GM21619 (cell line): ENCODE measurements at regions not wholly inside any gene's neighbourhood (a gene's known extent, or its start where the extent isn't known, plus 50 kb on each side); places are given as distances from the start of the nearest gene placed in this dataset.

Experiments
- ATAC-seq: cut with Tn5 transposase; IDR thresholded peaks from one replicate; pipeline ENCODE4 v1.9.1; 2021; ENCODE audit not compliant: unreplicated experiment

- no peak for ATAC-seq
Observed at GRCh38 chr13:106997696-106998095, 429.8 kb upstream of the ARGLU1 start.

GRCh38 chr13:106996867-106997618 is 429.1 kb upstream of the ARGLU1 start:
- no peak for ATAC-seq

DNA sequence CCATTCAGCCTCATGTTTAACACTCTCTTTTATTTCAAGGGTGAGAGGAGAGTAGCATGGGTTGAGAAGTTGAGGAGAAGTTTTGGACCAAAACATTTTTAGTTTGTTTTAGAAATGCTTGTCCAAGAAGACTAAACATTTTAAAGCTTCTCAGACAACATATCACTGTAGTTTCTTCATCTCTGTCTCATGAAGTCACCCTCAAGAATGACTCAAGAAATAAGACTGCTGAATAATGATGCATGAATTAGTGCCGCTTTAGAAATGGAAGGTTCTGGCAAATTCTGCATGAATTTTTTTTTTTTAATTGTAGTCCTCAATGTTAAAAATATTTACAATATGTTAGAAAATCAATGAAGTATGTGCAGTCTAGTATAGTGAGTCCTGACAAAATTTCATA is 422.7 kb upstream of the ARGLU1 start:
- ATAC-seq = no peak

DNA sequence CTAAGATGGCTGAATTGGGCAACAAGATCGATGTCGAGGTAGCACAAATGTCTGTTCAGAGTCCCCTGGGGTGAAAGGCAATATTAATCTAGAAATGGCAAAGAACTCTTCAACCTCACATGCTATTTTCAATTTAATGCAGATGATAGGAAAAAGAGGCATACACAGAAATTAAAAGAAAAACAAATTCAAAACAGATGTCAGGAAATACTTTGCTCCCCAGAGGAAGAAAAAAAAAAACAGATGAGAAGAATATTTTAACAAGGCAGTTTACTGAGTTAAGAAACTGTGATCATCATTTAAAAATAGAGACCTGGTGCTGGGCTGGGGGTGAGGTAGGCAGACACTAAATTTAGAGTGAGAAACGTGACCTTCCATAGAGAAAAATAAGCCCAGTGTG is 421.9 kb upstream of the ARGLU1 start:
- no peak for ATAC-seq

- no peak for ATAC-seq
Observed at GRCh38 chr13:106987427-106987785, 419.5 kb upstream of the ARGLU1 start.

GRCh38 chr13:106986687-106987426 is 418.9 kb upstream of the ARGLU1 start:
- no peak for ATAC-seq

- no peak for ATAC-seq
Observed at GRCh38 chr13:106986033-106986484, 418.1 kb upstream of the ARGLU1 start.

DNA sequence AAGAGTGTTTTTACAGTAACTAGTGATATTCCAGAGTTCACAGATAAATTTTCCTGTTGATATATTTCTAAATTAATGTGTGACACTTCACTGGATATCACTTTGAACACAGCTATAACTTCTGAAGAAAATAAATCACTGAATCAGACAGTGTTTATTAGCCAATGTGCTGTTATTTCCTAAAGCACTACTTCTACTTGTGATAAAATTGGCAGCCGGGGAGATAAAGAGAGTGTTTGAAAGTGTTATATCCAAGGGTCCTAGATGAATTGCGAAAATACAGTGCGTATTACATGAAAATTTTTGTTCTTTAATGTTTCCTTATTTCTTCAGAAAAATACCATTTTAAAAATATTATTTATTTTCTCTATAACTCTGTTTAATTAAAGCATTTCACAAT is 417.5 kb upstream of the ARGLU1 start:
- no peak for ATAC-seq

DNA sequence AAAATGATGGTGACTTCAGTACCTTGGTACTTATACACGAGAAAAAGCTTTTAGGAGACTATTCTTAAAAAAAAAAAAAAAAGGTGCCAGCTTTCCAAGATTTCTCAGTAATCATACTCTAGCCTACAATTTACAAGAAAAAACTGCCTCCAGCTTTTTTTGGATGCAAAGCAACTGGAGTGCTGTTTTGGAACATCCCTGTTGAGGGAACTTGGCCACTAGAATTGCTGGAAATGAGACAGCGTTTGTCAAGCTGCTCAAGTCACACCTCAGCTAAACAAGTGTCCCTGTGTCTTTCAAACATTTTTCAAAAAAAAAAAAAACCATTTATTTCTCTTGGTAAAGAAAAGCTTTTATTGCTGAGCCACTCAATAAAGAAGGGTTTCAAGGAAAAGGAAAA is 413.1 kb upstream of the ARGLU1 start:
- ATAC-seq = no peak

DNA sequence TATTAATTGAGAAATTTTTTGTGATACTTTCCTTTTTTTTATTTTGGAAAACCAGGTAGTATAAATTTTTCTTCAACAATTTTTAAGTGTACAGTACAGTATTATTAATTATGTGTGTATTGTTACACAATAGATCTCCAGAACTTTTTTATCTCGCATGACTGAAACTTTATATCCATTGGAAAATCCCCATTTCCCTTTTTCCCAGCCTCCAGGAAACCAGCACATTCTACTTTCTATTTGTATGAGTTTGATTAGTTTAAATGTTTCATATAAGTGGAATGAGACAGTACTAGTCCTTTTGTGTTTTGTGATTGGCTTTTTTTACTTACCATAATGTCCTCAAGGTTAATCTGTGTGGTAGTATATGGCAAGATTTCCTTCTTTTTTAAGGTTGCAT is 399.5 kb upstream of the ARGLU1 start:
- no peak for ATAC-seq

DNA sequence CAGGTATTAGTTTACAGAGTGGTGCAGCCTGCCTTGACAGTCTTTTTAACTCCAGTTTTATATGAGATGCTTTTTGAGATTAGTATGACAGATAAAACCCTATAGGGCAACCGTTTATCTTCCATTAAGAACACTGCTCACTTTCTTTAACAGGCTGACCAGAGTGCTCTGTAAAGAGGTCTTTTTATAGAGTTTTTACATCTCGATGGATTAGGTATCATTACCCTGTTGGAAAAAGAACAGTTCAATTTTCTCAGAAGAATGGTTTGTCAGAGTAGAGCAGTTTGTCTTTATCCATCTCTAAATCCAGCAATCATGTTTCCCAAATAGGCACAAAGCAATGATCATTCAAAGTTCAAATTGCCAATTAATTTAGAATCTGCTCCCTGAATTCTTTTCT is 395.2 kb upstream of the ARGLU1 start:
- ATAC-seq = no peak

DNA sequence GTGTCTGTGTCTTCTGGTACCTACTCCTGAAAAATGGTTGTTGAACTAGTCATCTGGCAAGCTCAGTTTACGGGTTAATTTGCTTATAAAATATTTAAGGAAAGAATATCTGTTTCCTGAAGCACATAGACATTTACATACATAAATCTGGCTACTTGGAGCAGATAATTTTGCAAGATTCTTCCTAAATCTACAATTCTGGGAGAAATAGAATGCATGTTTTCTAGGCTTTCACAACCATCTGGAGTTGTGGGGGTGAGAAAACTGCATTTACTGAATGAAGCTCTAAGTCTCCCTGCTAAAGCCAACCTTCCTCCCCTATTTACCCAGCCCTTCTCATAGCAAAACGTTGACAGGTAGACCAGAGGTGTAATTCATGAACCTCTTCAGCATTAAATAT is 393.7 kb upstream of the ARGLU1 start:
- no peak for ATAC-seq

DNA sequence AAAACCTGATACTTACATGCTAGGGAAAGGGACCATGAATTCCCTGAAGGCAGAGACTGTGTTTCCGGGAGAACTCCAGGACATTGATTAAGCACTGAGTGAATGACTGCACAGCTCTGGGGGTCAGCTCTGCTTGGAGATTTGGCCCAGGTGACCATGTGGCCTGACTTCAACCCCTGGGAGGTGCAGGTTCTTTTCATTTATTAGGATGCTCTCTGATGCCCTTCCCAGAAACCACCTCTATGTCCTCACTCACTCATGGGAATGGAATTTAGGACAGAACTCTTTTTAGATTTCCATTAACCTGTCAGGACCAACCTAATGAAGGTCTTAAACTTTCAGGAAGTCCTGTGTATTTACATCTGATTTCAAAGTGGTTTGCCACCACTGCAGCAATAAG is 393.3 kb upstream of the ARGLU1 start:
- no peak for ATAC-seq

DNA sequence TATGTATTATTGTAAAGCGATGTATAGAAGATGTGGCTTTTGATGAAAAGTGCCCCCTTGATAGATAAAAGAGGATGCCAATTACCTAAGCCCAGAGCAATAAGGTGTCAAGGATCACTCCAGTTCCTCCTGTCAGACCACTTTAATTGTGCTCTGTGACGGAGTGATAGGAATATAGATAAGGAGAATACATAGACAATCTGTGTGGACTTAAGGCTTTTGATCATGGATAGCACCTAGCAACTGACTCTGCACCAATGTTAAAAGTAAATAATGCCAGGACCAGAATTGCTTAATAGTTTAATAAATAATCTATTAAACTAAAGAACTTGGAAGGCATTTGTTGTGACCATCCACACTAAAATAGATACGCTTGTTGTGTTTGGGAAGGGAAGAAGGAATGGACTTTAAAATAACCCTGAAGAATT is 390.7 kb upstream of the ARGLU1 start:
- ATAC-seq = no peak

GRCh38 chr13:106942563-106942962 is 374.6 kb upstream of the ARGLU1 start:
- ATAC-seq = no peak

- ATAC-seq = no peak
Observed at GRCh38 chr13:106941779-106942178, 373.8 kb upstream of the ARGLU1 start.

DNA sequence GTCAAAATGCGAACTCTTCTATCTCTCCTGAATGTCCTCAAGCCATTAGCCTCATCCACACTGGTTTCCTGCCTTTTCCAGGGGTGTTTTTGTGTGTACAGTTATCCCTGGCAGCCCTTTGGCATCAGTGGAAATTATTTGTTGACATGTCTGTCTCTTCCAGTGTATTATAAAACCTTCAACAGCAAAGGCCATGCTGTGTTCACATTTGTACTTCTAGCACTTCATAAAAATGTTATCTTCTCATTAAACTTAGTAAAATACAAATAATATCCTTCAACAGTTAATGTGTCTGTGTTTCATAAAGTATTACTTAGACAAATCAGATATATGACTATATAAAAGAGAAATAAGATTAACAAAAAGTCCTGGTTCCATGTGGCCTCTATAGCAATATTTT is 359.5 kb upstream of the ARGLU1 start:
- no peak for ATAC-seq

- ATAC-seq = no peak
Observed at GRCh38 chr13:106922384-106922783, 354.4 kb upstream of the ARGLU1 start.

GRCh38 chr13:106919638-106920037 is 351.7 kb upstream of the ARGLU1 start:
- no peak for ATAC-seq

- ATAC-seq = no peak
Observed at GRCh38 chr13:106919133-106919532, 351.2 kb upstream of the ARGLU1 start.

- no peak for ATAC-seq
Observed at GRCh38 chr13:106918557-106918860, 350.6 kb upstream of the ARGLU1 start.

- ATAC-seq = peak; percentile 93
Observed at GRCh38 chr13:106917673-106918556, 350.0 kb upstream of the ARGLU1 start.
